HG03108 (cell line): ENCODE measurements at regions not wholly inside any gene's neighbourhood (a gene's known extent, or its start where the extent isn't known, plus 50 kb on each side); places are given as distances from the start of the nearest gene placed in this dataset.

Source experiments
- ATAC-seq: cut with Tn5 transposase; IDR thresholded peaks from one replicate; pipeline ENCODE4 v1.9.1; 2021; ENCODE audit warnings: moderate library complexity; ENCODE audit not compliant: unreplicated experiment

- no peak for ATAC-seq
Observed at GRCh38 chr5:167999182-167999581, 292.3 kb upstream of the WWC1 start.

- no peak for ATAC-seq
Observed at GRCh38 chr5:168001318-168001717, 290.1 kb upstream of the WWC1 start.

GRCh38 chr5:168002116-168002515, 289.3 kb upstream of the WWC1 start:
- ATAC-seq, result no peak

- ATAC-seq, result no peak
Observed at GRCh38 chr5:168005093-168005492, 286.4 kb upstream of the WWC1 start.

GRCh38 chr5:168005936-168006335, 285.5 kb upstream of the WWC1 start:
- ATAC-seq, result no peak

- no peak for ATAC-seq
Observed at GRCh38 chr5:168006456-168007130, 284.9 kb upstream of the WWC1 start.

GRCh38 chr5:168007286-168007685, 284.2 kb upstream of the WWC1 start:
- ATAC-seq, result no peak

GRCh38 chr5:168008555-168008954, 282.9 kb upstream of the WWC1 start:
- ATAC-seq, result no peak

- no peak for ATAC-seq
Observed at GRCh38 chr5:168011096-168011495, 280.3 kb upstream of the WWC1 start.

GRCh38 chr5:168012006-168012405, 279.4 kb upstream of the WWC1 start:
- ATAC-seq, result no peak

GRCh38 chr5:168013546-168013945, 277.9 kb upstream of the WWC1 start:
- ATAC-seq, result no peak

GRCh38 chr5:168014433-168015123, 276.9 kb upstream of the WWC1 start:
- no peak for ATAC-seq

GRCh38 chr5:168015506-168015905, 275.9 kb upstream of the WWC1 start:
- ATAC-seq, result no peak

- ATAC-seq, result no peak
Observed at GRCh38 chr5:168017313-168017712, 274.1 kb upstream of the WWC1 start.

GRCh38 chr5:168019143-168019542, 272.3 kb upstream of the WWC1 start:
- no peak for ATAC-seq

- ATAC-seq, result no peak
Observed at GRCh38 chr5:168020542-168021294, 270.7 kb upstream of the WWC1 start.

GRCh38 chr5:168022446-168023169, 268.8 kb upstream of the WWC1 start:
- no peak for ATAC-seq

GRCh38 chr5:168023191-168023590, 268.3 kb upstream of the WWC1 start:
- ATAC-seq, result no peak

- no peak for ATAC-seq
Observed at GRCh38 chr5:168024306-168024705, 267.1 kb upstream of the WWC1 start.

GRCh38 chr5:168027007-168027406, 264.4 kb upstream of the WWC1 start:
- ATAC-seq, result no peak

- no peak for ATAC-seq
Observed at GRCh38 chr5:168030912-168031311, 260.5 kb upstream of the WWC1 start.
